OCI-LY1 (cell line): ENCODE measurements at regions not wholly inside any gene's neighbourhood (a gene's known extent, or its start where the extent isn't known, plus 50 kb on each side); places are given as distances from the start of the nearest gene placed in this dataset.

Source experiments
- H2AFZ ChIP-seq: fragments of 200-600 bp; sonication (generic), shearing (Covaris generic); 2 replicates; pipeline ENCODE4 v1.6.0; 2014; ENCODE audit warnings: antibody characterized with exemption, mild to moderate bottlenecking, low read length
- H3F3A ChIP-seq: fragments of 200-600 bp; sonication (generic), shearing (Covaris generic); 2 replicates; pipeline ENCODE4 v1.6.0; 2014; ENCODE audit warnings: mild to moderate bottlenecking, antibody characterized with exemption, low read length, moderate library complexity; ENCODE audit not compliant: insufficient read depth
- H3K27ac ChIP-seq: fragments of 200-600 bp; sonication (generic); 2 replicates; pipeline ENCODE4 v1.5.1; 2014; ENCODE audit warnings: low read length, mixed run types, mild to moderate bottlenecking, low read depth; ENCODE audit not compliant: poor library complexity, severe bottlenecking
- H3K27me3 ChIP-seq: fragments of 200-600 bp; sonication (generic); 2 replicates; pipeline ENCODE4 v1.6.0; 2014; ENCODE audit warnings: antibody characterized with exemption, mild to moderate bottlenecking, low read length, moderate library complexity; ENCODE audit not compliant: insufficient read depth
- H3K36me3 ChIP-seq: fragments of 200-600 bp; sonication (generic); 2 replicates; pipeline ENCODE4 v1.6.1; 2014; ENCODE audit warnings: mild to moderate bottlenecking, antibody characterized with exemption, low read length, moderate library complexity, mixed read lengths; ENCODE audit not compliant: insufficient read depth
- H3K4me1 ChIP-seq: fragments of 200-600 bp; sonication (generic); 2 replicates; pipeline ENCODE4 v1.5.1; 2014; ENCODE audit warnings: mild to moderate bottlenecking, low read length, moderate library complexity; ENCODE audit not compliant: insufficient read depth, severe bottlenecking
- H3K4me2 ChIP-seq: fragments of 200-600 bp; sonication (generic), shearing (Covaris generic); 2 replicates; pipeline ENCODE4 v1.6.1; 2014; ENCODE audit warnings: low read length
- H3K4me3 ChIP-seq: fragments of 200-600 bp; sonication (generic); 2 replicates; pipeline ENCODE4 v1.5.1; 2014; ENCODE audit warnings: low read length, low read depth, mild to moderate bottlenecking, mixed read lengths; ENCODE audit not compliant: poor library complexity, severe bottlenecking
- H3K79me2 ChIP-seq: fragments of 200-600 bp; shearing (Covaris generic); 2 replicates; pipeline ENCODE4 v1.6.1; 2016; ENCODE audit warnings: mixed run types, low read length, mixed read lengths; ENCODE audit not compliant: insufficient read depth
- H3K9ac ChIP-seq: fragments of 200-600 bp; sonication (generic), shearing (Covaris generic); 2 replicates; pipeline ENCODE4 v1.6.1; 2014; ENCODE audit warnings: mild to moderate bottlenecking, low read length, mixed read lengths
- H3K9me2 ChIP-seq: fragments of 200-600 bp; sonication (generic), shearing (Covaris generic); 2 replicates; pipeline ENCODE4 v1.6.1; 2014; ENCODE audit warnings: low read depth, mild to moderate bottlenecking, low read length, mixed read lengths
- H3K9me3 ChIP-seq: fragments of 200-600 bp; shearing (Covaris generic); 2 replicates; pipeline ENCODE4 v1.6.1; 2014; ENCODE audit warnings: low read length, mixed read lengths
- H4K20me1 ChIP-seq: fragments of 200-600 bp; sonication (generic), shearing (Covaris generic); 2 replicates; pipeline ENCODE4 v1.6.0; 2016; ENCODE audit warnings: mild to moderate bottlenecking, low read length; ENCODE audit not compliant: insufficient read depth
- CTCF ChIP-seq: fragments of 200-600 bp; sonication (generic), shearing (Covaris generic); IDR thresholded peaks from 2 replicates; pipeline ENCODE4 v1.5.1; 2017; ENCODE audit warnings: mild to moderate bottlenecking, antibody characterized with exemption, low read length, moderate library complexity, mixed read lengths
- EZH2 ChIP-seq: fragments of 200-600 bp; sonication (generic), shearing (Covaris generic); IDR thresholded peaks from 2 replicates; pipeline ENCODE4 v1.8.0; 2017; ENCODE audit warnings: borderline replicate concordance, mixed run types, mild to moderate bottlenecking, antibody characterized with exemption, low read length, moderate library complexity, mixed read lengths

DNA sequence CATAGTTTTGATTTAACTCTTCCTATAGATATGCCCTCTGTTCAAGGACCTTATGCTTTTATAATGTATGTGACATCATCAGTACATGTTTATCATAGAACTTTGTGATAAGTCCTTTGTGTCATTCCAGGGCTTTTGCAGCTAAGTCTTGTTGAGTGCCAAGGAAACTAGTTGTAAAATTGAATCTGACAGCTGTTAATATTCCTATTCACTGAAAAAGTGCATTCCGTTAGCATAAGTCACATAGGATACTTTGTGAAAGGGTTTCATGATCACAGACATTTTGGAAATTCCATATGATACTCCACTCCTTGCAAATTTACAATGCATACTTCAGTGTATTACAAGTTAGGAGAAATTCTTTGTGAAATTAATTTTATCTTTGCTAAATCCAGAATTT, 503.4 kb downstream of the CCDC85A start:
- no peaks in the 10 kb centered on the region for H3K27me3 ChIP-seq
- no peak overlapping the region for H3K4me3 ChIP-seq
- no peaks in the 10 kb centered on the region for H3K79me2 ChIP-seq
- no peaks in the 10 kb centered on the region for H4K20me1 ChIP-seq
- TF ChIP-seq EZH2: no peak
- no peak for TF ChIP-seq CTCF
- no peaks in the 10 kb centered on the region for H3K36me3 ChIP-seq
- no peaks in the 10 kb centered on the region for H3K9me3 ChIP-seq
- no peaks in the 10 kb centered on the region for H3K4me1 ChIP-seq
- H3K9ac ChIP-seq: no peak overlapping the region
- H3F3A ChIP-seq: no peaks in the 10 kb centered on the region
- no peak overlapping the region for H3K27ac ChIP-seq
- H3K9me2 ChIP-seq: no peaks in the 10 kb centered on the region; the same call in 1 of the 2 replicates
- no peak overlapping the region for H2AFZ ChIP-seq
- no peak overlapping the region for H3K4me2 ChIP-seq

DNA sequence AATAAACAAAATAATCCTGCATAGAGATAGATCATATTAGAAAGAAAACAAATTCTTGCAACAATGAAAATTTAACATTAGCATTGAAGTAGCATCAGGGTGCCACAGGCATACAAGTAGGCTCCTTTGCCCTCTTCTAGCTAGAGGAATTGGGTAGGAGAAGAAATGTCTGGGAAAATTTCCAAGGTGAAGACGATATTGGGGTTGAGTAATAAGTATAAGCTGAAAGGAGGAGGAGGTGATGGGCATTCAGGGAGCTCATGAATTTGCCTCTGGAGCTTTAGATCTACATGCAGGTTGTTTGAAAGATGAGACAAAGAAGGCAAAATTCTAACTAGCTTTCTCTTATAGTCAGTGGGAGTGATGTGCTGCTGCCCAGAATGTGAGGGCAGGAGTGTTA, 504.9 kb downstream of the CCDC85A start:
- Histone ChIP-seq H3K4me2 (no peak overlapping the region), H3K79me2 (no peaks in the 10 kb centered on the region), H3K36me3 (no peaks in the 10 kb centered on the region), H3K27me3 (no peaks in the 10 kb centered on the region), H3F3A (no peaks in the 10 kb centered on the region), H4K20me1 (no peaks in the 10 kb centered on the region), H3K9ac (no peak overlapping the region), H3K4me3 (no peak overlapping the region), H3K27ac (no peak overlapping the region), H3K4me1 (no peaks in the 10 kb centered on the region), H3K9me3 (no peaks in the 10 kb centered on the region), H3K9me2 (no peaks in the 10 kb centered on the region; the same call in 1 of the 2 replicates), H2AFZ (no peak overlapping the region)
- TF ChIP-seq CTCF: no peak
- TF ChIP-seq EZH2: no peak

GRCh38 chr2:56693501-56693900, 509.7 kb downstream of the CCDC85A start:
- Histone ChIP-seq H3K79me2 (no peaks in the 10 kb centered on the region), H3K36me3 (no peaks in the 10 kb centered on the region), H3K9me2 (no peaks in the 10 kb centered on the region), H3K4me1 (no peaks in the 10 kb centered on the region), H3K9ac (no peak overlapping the region), H3K9me3 (no peaks in the 10 kb centered on the region), H4K20me1 (no peaks in the 10 kb centered on the region), H2AFZ (no peak overlapping the region), H3K27me3 (no peaks in the 10 kb centered on the region), H3K4me2 (no peak overlapping the region), H3F3A (no peaks in the 10 kb centered on the region), H3K4me3 (no peak overlapping the region), H3K27ac (no peak overlapping the region)
- TF ChIP-seq EZH2 (no peak), CTCF (no peak)
